Head of caudate nucleus (tissue), 42 donors: ENCODE measurements at regions not wholly inside any gene's neighbourhood (a gene's known extent, or its start where the extent isn't known, plus 50 kb on each side); places are given as distances from the start of the nearest gene placed in this dataset.
"Not testable (repeated sequence)": the region's sequence is repeated elsewhere in the genome, so short reads cannot be mapped to it uniquely, and the experiment has no call there.

ENCODE experiments used
- DNase-seq, 42 donors: peaks; one replicate each; pipeline versions ENCODE4 v3.0.0 to v3.0.0-alpha.2; 2020 to 2021; ENCODE audit warnings: mixed read lengths in 7 of 42
- intact Hi-C: fragments of 100-400 bp; cut with DNase I; formaldehyde crosslinking; loops from one replicate; pipeline ENCODE4 v1.15.0; 2022

GRCh38 chr12:127785540-127785939 lies 481.4 kb upstream of the TMEM132C start:
- intact Hi-C loops = no loop called here
- DNase-seq = peak in 6 of 42 donors; percentile 6 to 56 (median 28)

DNA sequence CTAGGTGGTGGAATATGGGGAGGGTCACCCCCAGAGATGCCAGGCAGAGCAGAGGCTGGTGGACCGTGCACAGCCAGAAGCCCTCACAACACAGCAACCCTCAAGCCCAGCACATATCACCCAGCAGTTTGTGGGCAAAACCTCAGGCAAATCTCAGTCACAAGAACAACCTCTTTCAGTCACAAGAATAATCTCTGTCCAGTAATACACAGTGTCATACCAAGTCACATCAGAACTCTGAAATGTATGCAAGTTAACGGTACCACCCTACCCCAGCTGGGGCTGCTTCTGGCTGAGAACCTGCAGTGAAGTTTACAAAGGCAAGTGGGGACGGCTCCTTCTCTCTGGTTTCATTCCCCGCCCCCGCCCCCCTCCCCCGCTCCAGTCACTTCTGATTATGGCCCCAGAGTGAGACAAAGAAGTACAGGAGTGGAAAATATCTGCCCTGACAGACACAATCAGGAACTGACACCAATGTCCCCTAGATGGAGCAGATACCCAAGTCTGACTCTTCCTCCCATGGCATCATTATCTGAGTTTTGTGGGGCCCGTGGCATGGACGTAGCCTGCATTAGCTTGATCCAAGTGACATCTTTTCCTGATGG lies 480.9 kb upstream of the TMEM132C start:
- DNase-seq = no peak
- intact Hi-C loops = no loop called here

- intact Hi-C loops = no loop called here
- no peak for DNase-seq
These were observed 479.4 kb upstream of the TMEM132C start for GRCh38 chr12:127787544-127787943.

- no peak for DNase-seq
- intact Hi-C loops = no loop called here
These were observed 476.6 kb upstream of the TMEM132C start for GRCh38 chr12:127790376-127790775.

DNA sequence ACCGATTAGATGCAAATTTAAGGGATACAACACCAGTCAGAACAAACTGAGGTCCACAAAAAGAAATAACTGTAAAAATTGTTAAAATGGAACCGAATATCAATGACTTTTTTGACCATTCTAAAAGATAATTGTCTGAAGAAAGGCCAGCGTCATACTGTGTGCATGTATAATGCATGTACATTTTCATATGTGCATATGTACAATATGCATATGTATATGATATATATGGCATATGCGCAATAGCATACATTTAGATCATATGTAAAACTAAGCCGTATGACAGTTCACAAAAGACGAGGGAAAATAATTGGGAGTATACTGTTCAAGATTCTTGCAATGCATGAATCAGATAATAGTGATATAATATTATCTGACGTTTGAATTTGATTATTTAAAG lies 475.8 kb upstream of the TMEM132C start:
- intact Hi-C loops = no loop called here
- no peak for DNase-seq

DNA sequence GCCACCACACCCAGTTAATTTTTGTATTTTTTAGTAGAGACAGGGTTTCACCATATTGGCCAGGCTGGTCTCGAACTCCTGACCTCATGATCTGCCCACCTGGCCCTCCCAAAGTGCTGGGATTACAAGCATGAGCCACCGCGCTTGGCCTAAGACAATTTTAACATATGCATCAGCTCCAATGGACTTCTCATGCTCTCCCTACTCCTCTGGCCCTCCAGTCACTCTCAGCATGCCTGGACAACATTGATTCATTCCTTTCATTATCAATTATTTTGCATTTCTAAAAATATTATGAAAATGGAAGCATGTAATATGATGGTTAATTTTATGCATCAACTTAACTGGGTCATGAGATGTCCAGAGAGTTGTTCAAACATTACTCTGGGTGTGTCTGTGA lies 469.1 kb upstream of the TMEM132C start:
- intact Hi-C loops = no loop called here

DNA sequence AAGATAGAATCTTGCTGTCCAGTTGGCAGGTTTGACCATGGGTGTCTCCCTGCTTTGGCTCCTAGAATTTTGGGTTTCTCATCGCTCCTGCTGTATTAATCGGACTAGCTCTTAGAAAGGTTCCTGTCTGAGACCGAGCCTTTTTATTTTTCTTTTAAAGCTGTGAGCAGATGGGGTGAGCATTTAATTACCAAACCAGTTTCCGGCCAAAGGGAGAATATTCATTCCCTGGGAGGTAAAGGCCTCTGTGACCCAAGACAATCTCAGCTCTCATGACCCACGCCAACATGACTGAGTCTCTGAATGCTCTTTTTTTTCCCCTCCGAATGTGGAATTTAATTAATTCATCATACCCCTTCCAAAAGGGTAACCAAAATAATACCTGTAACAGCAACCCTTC lies 464.7 kb upstream of the TMEM132C start:
- intact Hi-C loops = no loop called here
- DNase-seq = no peak

More for the DNA sequence above, 469.1 kb upstream of the TMEM132C start:
- DNase-seq = no peak

- intact Hi-C loops = no loop called here
- peak in 1 of 42 donors; percentile 28 for DNase-seq
These were observed 463.4 kb upstream of the TMEM132C start for GRCh38 chr12:127803545-127803944.

DNA sequence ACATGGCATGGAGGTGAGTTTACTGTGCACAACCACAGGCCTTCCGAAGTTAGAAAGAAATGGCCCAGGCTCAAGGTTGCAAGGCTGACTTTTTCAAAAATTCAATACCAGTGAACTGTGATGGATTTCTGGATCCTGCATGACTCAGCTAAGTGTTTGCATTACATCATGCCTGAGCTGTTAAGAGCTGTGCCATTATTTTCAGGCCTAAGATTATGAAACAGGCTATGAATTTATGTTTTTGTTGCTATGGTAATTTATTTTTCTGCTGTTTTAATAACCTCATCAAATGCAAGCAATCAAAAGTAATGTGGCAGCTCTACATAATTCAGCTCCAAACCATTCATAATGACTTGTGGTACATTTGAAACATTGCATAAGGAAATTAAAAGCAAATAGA lies 457.7 kb upstream of the TMEM132C start:
- peak in 15 of 42 donors; percentile 9 to 64 (median 33) for DNase-seq
- intact Hi-C loops = no loop called here

GRCh38 chr12:127810041-127810440 lies 456.9 kb upstream of the TMEM132C start:
- intact Hi-C loops = no loop called here
- DNase-seq = peak in 2 of 42 donors; percentile 12 to 21

- DNase-seq, intact Hi-C loops: not testable (repeated sequence)
These were observed 456.5 kb upstream of the TMEM132C start for GRCh38 chr12:127810459-127810858.

GRCh38 chr12:127811988-127812387 lies 455.0 kb upstream of the TMEM132C start:
- intact Hi-C loops = no loop called here
- peak; percentile 21 to 88 (median 57) for DNase-seq

GRCh38 chr12:127813147-127813546 lies 453.8 kb upstream of the TMEM132C start:
- DNase-seq = no peak
- intact Hi-C loops = no loop called here

DNA sequence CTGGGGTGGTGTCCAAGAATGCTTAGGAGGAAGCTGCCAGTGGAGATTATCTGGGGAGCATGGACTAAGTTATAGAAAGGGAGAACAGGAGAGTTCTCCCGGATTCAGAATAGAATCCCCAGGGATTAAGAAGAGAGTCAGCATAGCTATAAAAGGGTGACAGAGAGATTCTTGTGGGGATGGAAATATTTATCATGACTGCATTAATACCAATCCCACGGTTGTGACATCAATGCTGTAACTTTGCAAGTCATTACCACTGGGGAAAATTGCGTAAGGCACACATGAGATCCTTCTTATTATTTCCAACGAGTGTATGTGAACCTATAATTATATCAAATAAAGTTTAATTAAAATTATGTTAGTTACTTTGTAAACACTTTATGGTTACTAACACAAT lies 447.9 kb upstream of the TMEM132C start:
- no peak for DNase-seq
- intact Hi-C loops = no loop called here

DNA sequence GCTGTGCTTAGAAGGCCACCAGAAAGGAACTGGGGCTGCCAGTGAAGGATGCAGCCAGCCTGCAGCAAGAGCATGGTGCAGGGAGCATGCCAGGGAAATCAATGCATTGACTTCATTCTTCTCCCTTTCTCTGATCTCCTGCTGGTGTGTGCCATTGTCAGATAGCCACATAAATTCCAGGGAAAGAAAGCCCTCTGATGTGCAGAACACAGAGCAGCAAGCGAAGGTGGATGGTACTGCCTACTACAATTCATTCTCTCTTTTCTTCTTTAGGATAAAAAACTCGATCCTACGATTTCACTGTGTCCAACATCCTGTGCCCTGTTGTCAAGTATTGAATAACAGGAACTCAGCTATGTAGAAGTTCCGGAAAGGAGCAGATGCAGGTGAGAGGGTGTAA lies 446.7 kb upstream of the TMEM132C start:
- intact Hi-C loops = no loop called here
- no peak for DNase-seq

- intact Hi-C loops = no loop called here
- no peak for DNase-seq
These were observed 446.1 kb upstream of the TMEM132C start for GRCh38 chr12:127820846-127821245.

GRCh38 chr12:127822809-127823411 lies 444.1 kb upstream of the TMEM132C start:
- intact Hi-C loops = no loop called here
- peak in 5 of 42 donors; percentile 15 to 50 (median 20) for DNase-seq

GRCh38 chr12:127823801-127824200 lies 443.2 kb upstream of the TMEM132C start:
- DNase-seq = no peak
- intact Hi-C loops = no loop called here

- DNase-seq = no peak
- intact Hi-C loops = no loop called here
These were observed 437.5 kb upstream of the TMEM132C start for GRCh38 chr12:127829281-127830064.

DNA sequence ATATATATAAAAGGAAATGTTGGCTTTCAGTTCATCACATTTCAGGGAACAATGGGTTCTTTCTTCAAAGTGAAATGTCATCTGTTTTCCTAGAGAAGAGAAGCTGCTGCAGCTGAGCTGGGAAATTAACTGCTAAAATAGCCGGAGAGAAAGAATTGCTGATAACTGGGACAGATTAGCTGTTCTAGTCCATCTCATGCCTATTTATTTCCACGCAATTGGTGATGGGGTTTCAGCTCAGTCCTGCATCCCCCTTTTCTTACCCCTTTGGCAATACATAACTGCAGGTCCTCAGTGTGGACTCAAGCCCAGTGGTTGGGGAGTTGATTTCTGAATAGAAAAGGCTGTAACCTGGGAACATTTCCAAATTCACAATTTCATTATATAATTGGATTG lies 436.9 kb upstream of the TMEM132C start:
- peak in 2 of 42 donors; percentile 21 to 25 for DNase-seq
- intact Hi-C loops = no loop called here
